ENCODE measurements at regions not wholly inside any gene's neighbourhood (a gene's known extent, or its start where the extent isn't known, plus 50 kb on each side); places are given as distances from the start of the nearest gene placed in this dataset.
"Not testable (repeated sequence)": the region's sequence is repeated elsewhere in the genome, so short reads cannot be mapped to it uniquely, and the experiment has no call there.

DNA sequence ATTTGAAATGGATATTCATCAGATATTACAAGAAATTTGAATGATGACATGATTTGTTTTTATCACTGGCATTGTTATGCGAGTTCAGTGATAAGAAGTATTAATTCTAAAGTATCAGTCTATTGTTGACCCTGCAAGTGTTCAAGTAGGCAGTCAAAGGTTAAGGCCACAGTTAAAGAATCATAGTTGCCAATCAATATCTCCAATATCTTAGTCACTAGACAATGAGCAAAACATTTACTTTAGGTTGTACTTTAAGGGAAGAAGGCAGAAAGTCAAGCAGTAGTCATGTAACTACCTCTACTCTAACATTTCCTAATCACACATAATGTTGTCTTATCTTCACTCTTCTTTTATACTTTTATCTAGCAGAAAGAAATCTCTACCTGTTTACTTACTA, 709.8 kb downstream of the PCDH17 start:
- WGBS, 2 donors, result 47 to 53% methylated on average over 1 of the region's 1 CpG
- H3K27me3 ChIP-seq, result no peaks in the 10 kb centered on the region
- no peak for ATAC-seq
- no peaks in the 10 kb centered on the region for H3K9me3 ChIP-seq
- TF ChIP-seq, protein P1, sequence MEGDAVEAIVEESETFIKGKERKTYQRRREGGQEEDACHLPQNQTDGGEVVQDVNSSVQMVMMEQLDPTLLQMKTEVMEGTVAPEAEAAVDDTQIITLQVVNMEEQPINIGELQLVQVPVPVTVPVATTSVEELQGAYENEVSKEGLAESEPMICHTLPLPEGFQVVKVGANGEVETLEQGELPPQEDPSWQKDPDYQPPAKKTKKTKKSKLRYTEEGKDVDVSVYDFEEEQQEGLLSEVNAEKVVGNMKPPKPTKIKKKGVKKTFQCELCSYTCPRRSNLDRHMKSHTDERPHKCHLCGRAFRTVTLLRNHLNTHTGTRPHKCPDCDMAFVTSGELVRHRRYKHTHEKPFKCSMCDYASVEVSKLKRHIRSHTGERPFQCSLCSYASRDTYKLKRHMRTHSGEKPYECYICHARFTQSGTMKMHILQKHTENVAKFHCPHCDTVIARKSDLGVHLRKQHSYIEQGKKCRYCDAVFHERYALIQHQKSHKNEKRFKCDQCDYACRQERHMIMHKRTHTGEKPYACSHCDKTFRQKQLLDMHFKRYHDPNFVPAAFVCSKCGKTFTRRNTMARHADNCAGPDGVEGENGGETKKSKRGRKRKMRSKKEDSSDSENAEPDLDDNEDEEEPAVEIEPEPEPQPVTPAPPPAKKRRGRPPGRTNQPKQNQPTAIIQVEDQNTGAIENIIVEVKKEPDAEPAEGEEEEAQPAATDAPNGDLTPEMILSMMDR (IDR thresholded peaks at IDR 0.05), result no peak
- no peak for TF ChIP-seq POLR2A (IDR thresholded peaks at IDR 0.05)
- H3K4me3 ChIP-seq, result no peak overlapping the region
- H3K27ac ChIP-seq, result no peak overlapping the region
- H3K36me3 ChIP-seq (replicated peaks in 1 of 2; ENCODE audit: insufficient read depth in 1 of 2, low read depth in 2 of 2), result no peaks in the 10 kb centered on the region
- DNase-seq, result no peak
- intact Hi-C loops (cut with DNase I), result no loop called here
- H3K4me1 ChIP-seq, result no peaks in the 10 kb centered on the region

DNA sequence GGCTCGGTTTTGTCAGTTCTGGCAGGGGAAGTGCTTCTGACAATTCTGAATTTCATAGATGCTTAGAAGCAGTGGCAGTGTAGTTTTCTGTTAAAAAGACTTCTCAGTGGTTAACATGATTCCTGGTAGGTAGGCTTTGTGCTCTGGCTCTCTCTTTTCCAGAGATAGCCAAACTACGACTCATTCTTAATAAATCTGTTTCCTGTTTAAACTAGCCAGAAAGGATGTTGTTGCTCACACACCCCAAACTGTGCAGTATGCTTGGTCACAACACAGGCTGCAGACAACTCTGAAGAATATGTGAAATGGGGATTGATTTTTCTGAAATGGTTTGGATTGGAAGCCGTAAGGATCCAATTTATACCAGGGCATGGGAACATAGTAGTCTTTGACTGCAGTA, 711.5 kb downstream of the PCDH17 start:
- no peaks in the 10 kb centered on the region for H3K36me3 ChIP-seq (replicated peaks in 1 of 2; ENCODE audit: insufficient read depth in 1 of 2, low read depth in 2 of 2)
- no peaks in the 10 kb centered on the region for H3K4me1 ChIP-seq
- TF ChIP-seq POLR2A (IDR thresholded peaks at IDR 0.05), result no peak
- TF ChIP-seq, protein P1 (IDR thresholded peaks at IDR 0.05), result no peak
- intact Hi-C loops (cut with DNase I), result no loop called here
- no peak for DNase-seq
- no peak overlapping the region for H3K27ac ChIP-seq
- H3K9me3 ChIP-seq, result no peaks in the 10 kb centered on the region
- no peak overlapping the region for H3K4me3 ChIP-seq
- H3K27me3 ChIP-seq, result no peaks in the 10 kb centered on the region
- no peak for ATAC-seq
- WGBS, 2 donors, result 55 to 77% methylated on average over 3 of the region's 3 CpGs

DNA sequence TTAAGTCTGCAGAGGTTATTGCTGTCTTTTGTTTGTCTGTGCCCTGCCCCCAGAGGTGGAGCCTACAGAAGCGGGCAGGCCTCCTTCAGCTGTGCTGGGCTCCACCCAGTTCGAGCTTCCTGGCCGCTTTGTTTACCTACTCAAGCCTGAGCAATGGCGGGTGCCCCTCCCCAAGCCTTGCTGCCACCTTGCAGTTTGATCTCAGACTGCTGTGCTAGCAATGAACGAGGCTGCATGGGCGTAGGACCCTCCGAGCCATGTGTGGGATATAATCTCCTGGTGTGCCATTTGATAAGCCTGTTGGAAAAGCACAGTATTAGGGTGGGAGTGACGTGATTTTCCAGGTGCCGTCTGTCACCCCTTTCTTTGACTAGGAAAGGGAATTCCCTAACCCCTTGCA, 720.6 kb downstream of the PCDH17 start:
- ATAC-seq; DNase-seq; intact Hi-C loops (cut with DNase I); H3K4me3 ChIP-seq; H3K27ac ChIP-seq; H3K36me3 ChIP-seq (replicated peaks in 1 of 2; ENCODE audit: insufficient read depth in 1 of 2, low read depth in 2 of 2); H3K9me3 ChIP-seq; H3K27me3 ChIP-seq; H3K4me1 ChIP-seq: not testable (repeated sequence)
- WGBS, 2 donors, result 73 to 84% methylated on average over 8 of the region's 9 CpGs

DNA sequence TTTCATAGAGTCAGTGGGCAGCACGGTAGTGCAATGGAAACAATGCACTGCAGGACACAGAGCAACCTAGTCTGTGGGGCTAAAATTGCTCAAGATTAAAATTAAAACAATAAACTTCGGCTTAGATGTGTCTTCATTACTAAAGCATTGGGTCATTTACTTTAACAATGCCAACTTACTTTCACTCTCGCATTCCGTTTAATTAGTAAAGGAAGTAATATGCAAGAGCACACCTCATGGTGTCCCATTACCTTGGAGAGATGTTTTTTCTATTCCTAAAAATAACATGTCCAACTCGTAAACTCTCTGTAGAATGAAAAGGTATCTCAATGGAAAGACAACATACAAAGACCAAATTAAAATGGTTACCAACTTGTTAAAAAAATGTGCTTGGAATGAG, 738.4 kb downstream of the PCDH17 start:
- 83 to 85% methylated on average over 5 of the region's 5 CpGs for WGBS, 2 donors
- DNase-seq (no peak), ATAC-seq (no peak)
- Histone ChIP-seq H3K4me3 (no peak overlapping the region), H3K27ac (no peak overlapping the region), H3K27me3 (no peaks in the 10 kb centered on the region), H3K9me3 (no peaks in the 10 kb centered on the region), H3K4me1 (no peaks in the 10 kb centered on the region), H3K36me3 (replicated peaks in 1 of 2; ENCODE audit: insufficient read depth in 1 of 2, low read depth in 2 of 2) (no peaks in the 10 kb centered on the region)
- TF ChIP-seq, protein P1 (IDR thresholded peaks at IDR 0.05), result no peak
- no peak for TF ChIP-seq POLR2A (IDR thresholded peaks at IDR 0.05)
- intact Hi-C loops (cut with DNase I), result no loop called here

DNA sequence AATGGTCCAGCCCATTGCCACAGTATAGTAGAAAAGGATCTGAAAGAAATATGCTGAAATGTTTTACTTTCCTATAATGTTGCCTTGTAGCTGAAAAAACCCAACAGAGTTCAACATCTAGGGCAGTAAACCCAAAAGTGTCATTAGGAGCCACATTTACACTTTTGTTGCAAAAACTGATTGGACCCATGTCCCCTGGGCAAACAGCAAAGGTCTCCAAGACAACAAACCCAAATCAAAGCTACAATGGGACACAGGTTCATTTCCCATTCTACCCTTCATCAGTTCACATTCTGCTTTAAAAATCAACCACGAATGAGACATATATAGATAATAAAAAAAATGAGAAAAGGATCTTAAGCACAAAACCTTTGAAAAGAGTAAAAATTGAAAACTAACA, 744.8 kb downstream of the PCDH17 start:
- DNase-seq (no peak), ATAC-seq (no peak)
- no peaks in the 10 kb centered on the region for H3K9me3 ChIP-seq
- H3K27me3 ChIP-seq, result no peaks in the 10 kb centered on the region
- intact Hi-C loops (cut with DNase I), result no loop called here
- no peak overlapping the region for H3K4me3 ChIP-seq
- TF ChIP-seq POLR2A (IDR thresholded peaks at IDR 0.05), result no peak
- TF ChIP-seq, protein P1 (IDR thresholded peaks at IDR 0.05), result no peak
- 52 to 59% methylated on average over 1 of the region's 1 CpG for WGBS, 2 donors
- no peaks in the 10 kb centered on the region for H3K36me3 ChIP-seq (replicated peaks in 1 of 2; ENCODE audit: insufficient read depth in 1 of 2, low read depth in 2 of 2)
- H3K27ac ChIP-seq, result no peak overlapping the region
- H3K4me1 ChIP-seq, result no peaks in the 10 kb centered on the region
